HG02610 (cell line): ENCODE measurements at regions not wholly inside any gene's neighbourhood (a gene's known extent, or its start where the extent isn't known, plus 50 kb on each side); places are given as distances from the start of the nearest gene placed in this dataset.
"Not testable (repeated sequence)": the region's sequence is repeated elsewhere in the genome, so short reads cannot be mapped to it uniquely, and the experiment has no call there.

Experiments
- ATAC-seq: cut with Tn5 transposase; IDR thresholded peaks from one replicate; pipeline ENCODE4 v1.9.1; 2021; ENCODE audit warnings: mild to moderate bottlenecking, moderate library complexity; ENCODE audit not compliant: unreplicated experiment

DNA sequence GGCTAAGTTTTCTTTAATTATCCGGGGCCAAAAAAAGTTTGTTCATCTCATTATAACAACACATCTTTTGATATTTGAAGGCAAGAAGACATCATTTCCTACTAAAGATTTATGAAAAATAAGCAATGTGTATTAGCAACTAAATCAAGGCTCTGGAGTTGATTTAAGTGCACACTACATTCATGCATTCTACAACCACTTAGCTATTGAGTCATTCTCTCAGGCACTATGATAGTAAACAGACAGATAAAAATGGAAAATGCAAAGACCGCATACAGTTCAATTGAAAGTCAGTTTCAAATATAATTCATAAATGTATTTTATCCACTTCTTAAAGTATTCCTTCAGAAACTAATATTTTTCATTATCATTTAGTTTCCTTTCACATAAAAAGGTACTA, 1395.2 kb downstream of the PCDH9 start:
- ATAC-seq: no peak

DNA sequence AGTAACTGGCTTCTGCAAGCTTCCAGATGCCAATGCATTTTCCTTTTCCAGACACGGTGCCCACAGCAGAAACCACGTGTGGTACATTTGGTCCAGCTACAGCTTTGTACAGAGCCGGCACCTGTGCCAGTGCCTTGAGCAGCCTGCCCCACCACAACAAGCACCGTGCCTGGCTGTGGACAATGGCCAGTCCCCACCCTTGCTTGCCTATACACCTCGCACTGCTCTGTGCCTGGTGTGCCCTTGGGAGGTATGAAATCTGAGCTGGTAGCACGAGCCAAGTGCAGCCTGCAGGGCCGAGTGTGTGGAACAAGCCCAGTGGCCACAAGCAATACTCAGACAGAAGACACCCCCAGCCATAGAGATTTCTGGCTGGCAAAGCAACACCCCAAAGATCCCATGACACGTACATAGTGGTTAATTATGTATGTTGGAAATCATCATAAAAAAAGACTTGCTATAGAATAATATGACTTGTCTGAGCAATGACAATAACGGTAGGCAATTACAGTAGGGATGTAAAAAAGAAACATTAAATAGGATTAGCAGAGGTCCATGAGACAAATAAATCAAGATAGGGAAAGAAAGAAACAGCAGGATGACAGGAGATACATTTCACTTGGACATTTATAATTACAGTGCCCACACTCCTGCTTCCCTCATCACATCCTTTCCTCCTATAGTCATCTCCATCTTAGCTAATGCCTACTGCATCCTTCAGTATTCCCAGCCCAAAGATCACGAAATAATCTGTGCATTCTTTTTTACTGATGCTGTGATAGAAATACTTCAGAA, 1399.5 kb downstream of the PCDH9 start:
- ATAC-seq: no peak

DNA sequence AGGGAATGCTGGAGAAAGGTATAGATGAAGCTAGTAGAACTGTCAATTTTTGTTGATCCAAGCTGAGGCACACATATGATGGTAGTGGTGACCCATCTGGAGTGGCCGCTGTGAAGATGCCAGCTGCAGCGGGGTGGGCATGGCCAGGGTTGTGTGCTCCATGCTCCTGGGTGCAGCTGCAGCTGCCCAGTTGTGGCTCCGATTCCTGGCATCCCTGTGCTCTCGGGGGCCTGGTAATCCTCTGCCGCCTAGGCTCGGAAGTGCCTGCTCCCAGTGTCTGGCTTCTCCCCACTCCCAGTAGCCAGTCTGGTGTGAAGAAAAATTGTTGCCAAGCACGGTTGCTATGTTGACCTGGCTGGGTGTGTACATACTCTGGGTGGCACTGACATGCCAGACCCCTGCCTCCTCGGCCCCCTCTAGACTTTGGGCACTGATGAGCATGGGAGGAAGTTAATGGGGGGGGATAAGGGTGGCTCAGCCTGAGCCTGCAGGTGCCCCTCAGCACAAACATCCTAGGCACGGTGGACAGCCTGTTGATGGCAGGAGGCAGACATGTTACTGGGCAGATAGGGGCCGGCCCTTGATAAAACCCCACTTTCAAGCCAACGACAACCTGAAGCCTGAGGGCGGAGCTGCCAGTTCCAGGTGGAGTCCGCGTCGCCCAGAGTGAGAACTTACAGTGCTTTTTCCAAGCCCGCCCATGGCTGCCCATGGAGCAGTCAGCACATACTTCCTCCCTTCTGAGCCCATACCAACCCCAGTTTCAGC, 1400.7 kb downstream of the PCDH9 start:
- no peak for ATAC-seq

DNA sequence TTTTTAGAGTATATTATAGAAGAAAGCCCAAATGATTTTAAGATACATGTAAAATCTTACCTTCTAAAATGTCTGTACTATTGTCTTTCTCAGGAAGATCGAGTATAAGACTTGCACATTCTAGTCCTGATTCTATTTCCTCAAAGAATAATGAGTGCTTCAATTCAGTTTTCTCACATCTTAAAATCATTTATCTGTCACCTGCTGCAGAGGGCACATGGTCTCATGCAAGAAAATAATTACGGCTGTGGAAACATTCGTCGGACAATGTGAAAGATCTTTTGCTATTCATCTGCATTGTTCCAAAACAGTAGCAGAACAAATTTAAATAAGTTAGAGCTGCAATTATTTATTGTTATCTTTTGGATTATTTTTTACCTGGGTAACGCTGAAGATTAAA, 1403.5 kb downstream of the PCDH9 start:
- no peak for ATAC-seq

DNA sequence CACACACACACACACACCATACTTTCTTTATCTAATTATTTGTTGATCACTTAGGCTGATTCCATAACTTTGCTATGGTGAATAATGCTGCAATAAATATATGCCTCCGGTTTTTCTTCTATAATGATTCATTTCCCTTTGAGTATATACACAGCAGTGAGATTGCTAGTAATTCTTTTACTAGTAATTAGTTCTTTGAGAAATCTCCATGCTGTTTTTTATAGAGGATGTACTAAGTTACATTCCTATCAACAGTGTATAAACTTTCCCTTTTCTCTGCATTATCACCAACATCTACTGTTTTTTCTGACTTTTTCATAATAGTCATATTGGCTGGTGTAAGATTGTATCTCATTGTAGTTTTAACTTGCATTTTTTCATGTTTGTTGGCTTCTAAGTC, 1405.1 kb downstream of the PCDH9 start:
- ATAC-seq: no peak

DNA sequence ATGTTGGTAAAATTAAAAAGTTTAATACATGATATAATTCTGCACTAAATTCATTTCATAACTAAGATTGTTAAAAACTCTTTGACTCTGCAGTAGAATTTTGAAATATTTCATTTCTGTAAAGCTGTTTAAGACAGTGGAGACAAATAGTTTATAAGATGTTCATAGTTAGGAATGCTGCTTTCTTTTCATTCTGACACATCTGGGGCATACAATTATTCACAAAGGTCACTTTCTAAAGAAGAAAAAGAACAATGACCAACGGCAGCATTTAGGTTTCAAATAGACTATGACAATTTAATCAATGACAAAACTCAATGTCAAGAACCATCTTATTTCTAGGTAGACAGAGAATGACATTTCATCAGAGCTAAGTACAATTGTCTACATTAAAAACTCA, 1422.1 kb downstream of the PCDH9 start:
- ATAC-seq: no peak

DNA sequence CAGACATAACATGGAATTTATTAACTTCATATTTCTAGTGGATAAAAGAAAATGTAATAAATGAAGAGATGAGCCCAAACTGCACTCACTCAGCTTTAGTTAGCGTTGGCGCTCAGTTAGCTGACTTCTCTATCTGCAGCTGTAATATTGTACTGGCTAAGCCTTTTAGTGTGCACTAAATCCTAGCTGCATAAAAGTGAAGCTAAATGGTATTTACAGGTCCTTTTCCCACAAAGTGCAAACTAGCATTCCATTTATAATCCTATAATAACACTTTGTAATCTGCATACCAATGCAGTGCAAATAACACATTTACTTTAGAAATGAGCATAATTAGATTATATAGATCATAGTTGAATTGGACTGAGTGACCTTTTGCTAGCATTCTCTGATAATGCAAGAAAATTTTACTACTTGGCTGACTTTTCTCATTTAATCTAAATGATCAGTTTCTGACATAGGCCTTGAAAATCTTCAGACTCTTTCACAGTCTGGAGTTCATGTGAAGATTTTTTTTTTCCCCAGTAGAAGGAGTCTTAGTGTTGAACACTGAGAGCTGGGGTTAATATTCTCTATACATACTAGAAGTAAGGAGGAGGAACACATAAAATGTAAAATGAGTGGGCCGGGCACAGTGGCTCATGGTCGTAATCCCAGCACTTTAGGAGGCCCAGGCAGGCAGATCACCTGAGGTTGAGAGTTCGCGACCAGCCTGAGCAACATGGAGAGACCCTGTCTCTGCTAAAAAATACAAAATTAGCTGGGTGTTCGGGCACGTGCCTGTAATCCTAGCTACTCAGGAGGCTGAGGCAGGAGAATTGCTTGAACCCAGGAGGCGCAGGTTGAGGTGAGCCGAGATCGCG, 1426.4 kb downstream of the PCDH9 start:
- ATAC-seq: no peak

DNA sequence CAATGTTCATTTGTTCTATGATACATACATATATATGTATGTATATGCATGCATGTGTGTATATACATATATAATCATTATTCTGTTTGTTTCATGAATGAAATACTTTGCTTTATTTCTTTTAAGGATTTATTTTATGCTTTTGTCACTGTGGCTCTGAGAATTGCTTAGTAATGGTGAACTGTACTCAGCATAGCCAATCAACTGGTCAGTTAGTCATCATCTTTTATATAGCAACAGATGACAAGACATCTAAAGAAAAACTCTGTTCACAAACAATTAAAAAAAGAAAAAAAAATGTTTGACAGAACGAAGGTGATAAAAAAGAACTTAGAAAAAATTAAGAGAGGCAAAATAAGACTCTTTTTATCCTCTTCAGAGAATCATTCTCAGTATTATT, 1440.3 kb downstream of the PCDH9 start:
- ATAC-seq: no peak

DNA sequence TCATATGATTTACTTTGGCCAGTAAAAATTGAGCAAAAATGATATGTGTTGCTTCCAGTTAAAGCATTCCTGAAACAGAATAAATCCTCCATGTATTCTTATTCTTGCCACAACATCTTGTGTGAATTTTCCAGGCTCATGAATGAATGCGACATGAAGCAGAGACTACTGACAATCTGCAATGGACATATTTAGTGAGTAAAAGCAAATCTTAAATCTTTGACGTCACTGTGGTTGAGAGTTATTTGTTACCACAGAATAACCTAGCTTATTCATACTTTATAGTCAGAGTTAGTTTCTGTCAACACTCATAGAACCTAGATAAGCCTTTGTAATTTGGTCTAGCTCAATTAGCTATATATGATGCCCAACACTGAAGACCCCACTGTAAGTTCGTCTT, 1443.1 kb downstream of the PCDH9 start:
- no peak for ATAC-seq

DNA sequence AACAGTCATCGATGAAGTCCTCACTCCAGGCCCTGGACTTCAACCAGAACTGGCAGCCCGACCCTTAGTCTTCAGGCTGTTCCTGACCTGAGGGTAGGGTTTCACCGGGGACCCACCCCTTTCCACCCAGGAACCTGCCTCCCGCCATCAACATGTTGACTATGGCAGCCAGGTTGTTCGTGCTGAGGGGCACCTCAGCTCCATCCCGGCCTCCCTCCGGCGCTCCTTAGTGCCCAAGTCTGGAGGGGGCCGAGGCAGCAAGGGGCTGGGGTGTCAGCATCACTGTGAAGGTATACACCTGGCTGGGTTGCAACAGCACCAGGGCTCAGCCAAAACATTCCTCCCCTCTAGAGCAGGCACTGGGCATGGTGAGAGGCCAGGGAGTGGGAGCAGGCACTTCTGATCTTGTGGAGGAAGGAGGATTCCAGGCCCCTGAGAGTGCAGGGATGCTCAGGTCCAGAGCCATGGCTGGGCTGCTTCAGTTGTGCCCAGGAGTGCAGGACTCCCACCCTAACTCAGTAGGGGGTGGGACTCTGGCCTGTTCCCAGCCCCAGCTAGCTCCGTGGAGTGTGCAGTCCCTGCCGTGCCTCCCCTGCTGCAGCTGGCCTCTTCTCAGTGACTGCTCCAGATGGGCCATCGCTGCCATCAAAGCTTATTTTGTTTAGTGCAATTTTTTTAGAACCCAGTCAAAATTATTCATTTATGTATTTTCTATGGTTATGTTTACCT, 1445.9 kb downstream of the PCDH9 start:
- no peak for ATAC-seq

DNA sequence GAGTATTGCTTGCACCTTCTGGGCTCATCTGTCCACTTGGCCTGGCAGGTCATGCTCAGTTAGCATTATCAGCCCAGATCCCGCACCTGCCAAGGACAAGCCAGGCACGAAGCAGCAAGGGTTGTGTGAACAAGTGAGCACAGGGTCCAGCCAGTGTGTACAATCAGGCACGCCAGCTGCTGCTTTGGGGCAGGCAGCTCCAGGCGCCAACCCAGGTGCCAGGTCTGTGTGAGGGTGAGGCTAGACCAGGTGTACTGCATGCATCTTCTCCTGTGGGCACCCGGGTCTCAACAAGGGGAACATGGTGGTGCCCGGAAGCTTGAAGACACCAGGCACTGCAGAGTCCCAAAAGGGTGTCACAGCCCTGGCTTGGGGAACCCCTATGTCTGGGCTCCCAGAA, 1446.8 kb downstream of the PCDH9 start:
- ATAC-seq: no peak

DNA sequence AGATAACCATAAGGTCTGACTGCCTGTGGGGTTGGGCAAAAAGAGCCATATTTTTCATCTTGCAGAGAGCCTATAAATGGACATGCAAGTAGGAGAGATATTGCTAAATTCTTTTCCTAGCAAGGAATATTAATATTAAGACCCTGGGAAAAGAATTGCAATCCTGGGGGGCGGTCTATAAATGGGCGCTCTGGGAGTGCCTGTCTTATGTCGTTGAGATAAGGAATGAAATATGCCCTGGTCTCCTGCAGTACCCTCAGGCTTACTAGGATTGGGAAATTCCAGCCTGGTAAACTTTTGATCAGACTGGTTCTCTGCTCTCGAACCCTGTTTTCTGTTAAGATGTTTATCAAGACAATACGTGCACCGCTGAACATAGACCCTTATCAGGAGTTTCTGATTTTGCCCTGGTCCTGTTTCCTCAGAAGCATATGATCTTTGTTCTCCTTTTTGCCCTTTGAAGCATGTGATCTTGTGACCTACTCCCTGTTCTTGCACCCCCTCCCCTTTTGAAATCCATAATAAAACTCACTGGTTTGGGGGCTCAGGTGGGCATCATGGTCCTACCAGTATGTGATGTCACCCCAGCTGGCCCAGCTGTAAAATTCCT, 1458.3 kb downstream of the PCDH9 start:
- ATAC-seq: not testable (repeated sequence)

DNA sequence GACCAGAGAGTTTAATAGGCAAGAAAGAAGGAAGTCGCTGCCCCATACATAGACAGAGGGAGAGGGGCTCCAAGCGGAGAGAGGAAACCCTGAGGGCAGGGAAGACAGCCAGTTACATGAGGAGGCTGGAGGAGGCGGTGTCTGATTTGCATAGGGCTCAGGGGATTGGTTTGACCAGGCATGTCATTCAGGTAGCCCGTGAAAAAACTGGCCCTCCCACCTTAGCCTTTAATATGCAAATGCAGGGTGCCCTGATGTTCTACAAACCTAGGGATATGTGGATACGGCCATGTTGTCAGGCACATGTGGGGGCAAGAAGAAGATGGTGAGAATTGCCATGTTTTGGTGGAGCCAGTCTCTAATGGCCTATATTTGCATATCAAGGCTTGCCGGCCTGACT, 1461.6 kb downstream of the PCDH9 start:
- ATAC-seq: no peak

DNA sequence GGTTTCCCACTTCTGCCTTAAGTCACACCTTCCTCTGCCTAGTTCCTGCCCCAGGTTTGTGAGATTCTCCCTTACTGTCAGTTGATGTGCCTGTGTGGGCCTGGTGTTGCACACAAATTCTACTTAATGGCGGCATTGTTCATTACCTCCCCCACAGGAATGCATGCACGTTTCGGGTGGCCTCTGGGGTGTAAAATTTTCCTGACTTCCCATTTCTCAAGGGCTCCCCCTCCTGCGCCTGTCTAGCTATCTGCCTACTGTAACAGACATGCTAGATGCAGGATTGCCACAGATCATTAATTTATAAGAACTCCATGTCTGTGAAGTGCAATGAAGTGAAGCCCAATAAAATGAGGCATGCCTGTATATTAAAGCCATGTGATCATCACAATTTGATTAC, 1466.3 kb downstream of the PCDH9 start:
- no peak for ATAC-seq

DNA sequence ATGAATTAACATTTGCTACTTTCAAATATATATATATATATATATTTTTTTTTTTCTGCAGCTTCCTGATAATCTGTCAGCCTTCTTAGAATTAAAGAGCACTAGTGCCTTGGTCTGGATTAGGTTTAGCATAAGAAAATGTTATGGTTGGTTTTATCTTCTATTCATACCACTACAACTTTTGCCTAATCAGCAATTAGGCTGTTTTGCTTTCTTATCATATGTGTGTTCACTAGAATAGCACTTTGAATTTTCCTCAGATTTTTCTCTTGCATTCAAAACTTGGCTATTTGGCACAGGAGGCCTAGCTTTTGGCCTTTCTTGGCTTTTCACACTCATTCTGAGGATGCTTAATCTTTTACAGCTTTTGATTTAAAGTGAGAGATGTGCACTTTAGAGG, 1468.1 kb downstream of the PCDH9 start:
- no peak for ATAC-seq

DNA sequence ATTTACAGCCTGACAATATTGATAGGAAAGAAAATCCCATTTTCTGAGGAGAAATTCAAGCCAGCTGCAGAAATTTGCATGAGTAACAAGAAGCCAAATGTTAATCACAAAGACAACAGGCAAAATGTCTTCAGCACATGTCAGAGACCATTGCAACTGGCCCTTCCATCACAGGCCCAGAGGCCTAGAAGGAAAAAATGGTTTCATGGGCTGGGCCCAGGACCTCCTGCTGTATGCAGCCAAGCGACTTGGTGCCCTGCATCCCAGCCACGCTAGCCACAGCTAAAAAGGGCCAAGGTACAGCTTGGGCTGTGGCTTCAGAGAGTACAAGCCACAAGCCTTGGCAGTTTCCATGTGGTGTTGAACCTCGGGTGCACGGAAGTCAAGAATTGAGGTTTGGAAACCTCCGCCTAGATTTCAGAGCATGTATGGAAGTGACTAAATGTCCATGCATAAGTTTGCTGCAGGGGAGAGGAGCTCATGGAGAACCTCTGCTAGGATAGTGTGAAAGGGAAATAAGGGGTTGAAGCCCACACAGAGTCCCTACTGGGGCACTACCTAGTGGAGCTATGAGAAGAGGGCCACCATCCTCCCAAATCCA, 1474.0 kb downstream of the PCDH9 start:
- ATAC-seq: no peak

DNA sequence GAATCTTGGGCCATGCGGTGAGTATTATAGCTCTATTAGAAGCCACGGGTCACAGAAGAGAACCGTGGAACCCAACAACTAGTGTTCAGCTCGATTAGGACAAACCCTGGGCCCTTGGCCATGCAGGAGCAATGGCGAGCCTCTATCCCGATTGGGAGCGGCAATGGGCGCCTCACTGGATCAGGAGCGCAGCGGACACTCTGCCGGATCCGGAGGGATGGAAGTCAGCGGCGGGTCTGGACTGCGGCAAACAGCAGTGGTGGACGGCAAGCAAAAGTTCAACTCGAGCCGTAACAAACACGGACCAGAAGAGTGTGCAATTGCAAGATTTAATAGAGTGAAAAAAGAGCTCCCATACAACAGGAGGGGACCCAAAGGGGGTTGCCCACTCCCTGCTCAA, 1481.9 kb downstream of the PCDH9 start:
- no peak for ATAC-seq

DNA sequence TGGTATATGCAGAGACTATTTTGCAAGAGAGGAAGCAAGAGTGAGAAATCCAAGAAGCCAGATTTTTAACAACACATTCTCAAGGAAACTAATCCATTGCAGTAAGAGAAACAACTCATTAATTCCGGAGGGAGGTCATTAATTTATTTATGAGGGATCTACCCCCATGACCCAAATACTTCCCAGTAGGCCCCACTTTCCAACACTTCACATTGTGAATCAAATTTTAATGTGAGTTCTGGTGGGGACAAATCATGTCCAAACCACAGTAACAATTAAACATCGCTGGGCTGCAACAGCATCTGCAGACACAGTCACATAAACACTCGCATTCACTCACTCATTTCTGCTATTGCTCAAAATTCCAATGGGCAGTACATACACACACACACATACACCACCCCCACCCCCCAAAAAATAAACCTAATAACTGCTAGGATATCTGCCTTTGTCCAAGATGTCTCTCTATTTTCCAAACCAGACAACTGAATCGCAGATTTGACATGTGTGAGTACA, 1483.7 kb downstream of the PCDH9 start:
- no peak for ATAC-seq

DNA sequence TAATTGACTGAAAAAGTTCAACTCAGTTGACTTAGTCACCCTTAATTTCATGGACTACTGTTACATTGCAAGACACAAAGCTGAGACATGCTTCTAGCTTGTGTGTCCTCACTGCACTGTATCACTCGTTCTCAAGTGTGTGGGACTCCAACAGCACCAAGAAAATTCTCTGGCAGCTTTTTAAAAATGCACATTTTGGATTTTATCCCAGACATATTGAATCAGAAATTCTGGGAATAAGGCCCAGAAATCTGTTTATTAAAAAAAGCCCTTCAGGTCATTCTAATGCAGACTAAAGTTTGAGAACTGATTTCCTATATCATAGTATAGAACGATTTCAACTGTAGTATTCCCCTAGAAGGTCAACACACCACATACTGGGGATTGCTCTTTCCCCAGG, 1485.3 kb downstream of the PCDH9 start:
- no peak for ATAC-seq

DNA sequence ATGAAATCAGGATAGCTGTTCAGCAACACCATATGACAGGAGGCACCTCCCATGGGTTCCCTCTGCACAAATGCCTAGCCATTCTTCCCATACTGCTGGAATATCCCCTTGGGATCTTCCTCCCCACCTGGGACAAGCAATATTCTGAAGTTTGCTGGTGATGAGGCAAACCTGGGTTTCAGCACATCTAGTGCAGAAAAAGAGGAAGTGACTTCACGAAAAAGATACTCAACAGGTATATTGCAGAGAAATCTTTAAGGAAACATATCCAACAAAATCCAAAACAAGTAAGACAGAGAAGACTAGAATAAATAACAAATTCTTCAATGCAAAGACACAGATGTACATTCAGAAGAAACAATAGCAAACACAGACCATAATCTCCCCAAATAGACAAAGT, 1497.0 kb downstream of the PCDH9 start:
- ATAC-seq: no peak
